PFSK-1 (cell line): ENCODE measurements at regions not wholly inside any gene's neighbourhood (a gene's known extent, or its start where the extent isn't known, plus 50 kb on each side); places are given as distances from the start of the nearest gene placed in this dataset.

Experiments used
- POLR2AphosphoS5 ChIP-seq: IDR thresholded peaks from 2 replicates; pipeline ENCODE4 v1.6.1; 2012; ENCODE audit warnings: low read depth, mild to moderate bottlenecking, control low read depth, low read length, moderate library complexity
- SIN3A ChIP-seq: IDR thresholded peaks from 2 replicates; pipeline ENCODE4 v1.6.1; 2012; ENCODE audit warnings: mild to moderate bottlenecking, low read length, moderate library complexity, borderline replicate concordance; ENCODE audit not compliant: insufficient read depth
- TAF1 ChIP-seq: IDR thresholded peaks from 2 replicates; pipeline ENCODE4 v1.6.1; 2012; ENCODE audit warnings: low read length, control low read depth, borderline replicate concordance; ENCODE audit not compliant: insufficient read depth

- TF ChIP-seq SIN3A (no peak), POLR2AphosphoS5 (no peak), TAF1 (no peak)
These were observed 186.1 kb downstream of the C9orf152 start for GRCh38 chr9:110021891-110022290.
